ENCODE measurements at regions not wholly inside any gene's neighbourhood (a gene's known extent, or its start where the extent isn't known, plus 50 kb on each side); places are given as distances from the start of the nearest gene placed in this dataset.

DNA sequence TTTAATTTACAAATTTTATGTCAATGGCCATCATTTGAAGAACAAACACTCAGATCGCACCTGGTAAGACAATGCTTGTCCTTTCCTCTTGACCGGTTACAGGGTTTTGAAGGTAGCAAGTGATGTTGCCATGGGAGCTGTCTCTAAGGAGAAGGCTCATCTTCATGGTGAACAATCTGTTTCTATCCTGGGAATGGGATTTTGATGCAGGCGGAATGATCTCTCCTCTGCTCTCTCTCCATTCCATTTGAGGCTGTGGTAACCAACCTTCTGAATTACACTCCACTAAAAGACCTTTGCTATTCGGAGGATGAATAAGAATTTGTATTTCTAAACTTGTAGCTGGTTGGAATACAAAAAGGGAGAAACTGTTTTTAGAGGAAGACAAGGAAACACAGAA is 57.9 kb upstream of the SLC5A9 start:
- TF ChIP-seq, protein P1, sequence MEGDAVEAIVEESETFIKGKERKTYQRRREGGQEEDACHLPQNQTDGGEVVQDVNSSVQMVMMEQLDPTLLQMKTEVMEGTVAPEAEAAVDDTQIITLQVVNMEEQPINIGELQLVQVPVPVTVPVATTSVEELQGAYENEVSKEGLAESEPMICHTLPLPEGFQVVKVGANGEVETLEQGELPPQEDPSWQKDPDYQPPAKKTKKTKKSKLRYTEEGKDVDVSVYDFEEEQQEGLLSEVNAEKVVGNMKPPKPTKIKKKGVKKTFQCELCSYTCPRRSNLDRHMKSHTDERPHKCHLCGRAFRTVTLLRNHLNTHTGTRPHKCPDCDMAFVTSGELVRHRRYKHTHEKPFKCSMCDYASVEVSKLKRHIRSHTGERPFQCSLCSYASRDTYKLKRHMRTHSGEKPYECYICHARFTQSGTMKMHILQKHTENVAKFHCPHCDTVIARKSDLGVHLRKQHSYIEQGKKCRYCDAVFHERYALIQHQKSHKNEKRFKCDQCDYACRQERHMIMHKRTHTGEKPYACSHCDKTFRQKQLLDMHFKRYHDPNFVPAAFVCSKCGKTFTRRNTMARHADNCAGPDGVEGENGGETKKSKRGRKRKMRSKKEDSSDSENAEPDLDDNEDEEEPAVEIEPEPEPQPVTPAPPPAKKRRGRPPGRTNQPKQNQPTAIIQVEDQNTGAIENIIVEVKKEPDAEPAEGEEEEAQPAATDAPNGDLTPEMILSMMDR (IDR thresholded peaks at IDR 0.05; ENCODE audit: low read depth, low read length): no peak
- no peak for DNase-seq (ENCODE audit: low read depth, low spot score)
- Histone ChIP-seq H3K27me3 (ENCODE audit: control insufficient read depth, insufficient read depth, low read length) (no peaks in the 10 kb centered on the region), H3K9me3 (ENCODE audit: control insufficient read depth, insufficient read depth, low read length) (no peaks in the 10 kb centered on the region), H3K4me3 (ENCODE audit: low read depth, low read length) (no peak overlapping the region), H3K27ac (ENCODE audit: low read depth, low read length) (no peak overlapping the region)
- POLR2A ChIA-PET: no interaction called here
- CTCF ChIA-PET: no interaction called here

DNA sequence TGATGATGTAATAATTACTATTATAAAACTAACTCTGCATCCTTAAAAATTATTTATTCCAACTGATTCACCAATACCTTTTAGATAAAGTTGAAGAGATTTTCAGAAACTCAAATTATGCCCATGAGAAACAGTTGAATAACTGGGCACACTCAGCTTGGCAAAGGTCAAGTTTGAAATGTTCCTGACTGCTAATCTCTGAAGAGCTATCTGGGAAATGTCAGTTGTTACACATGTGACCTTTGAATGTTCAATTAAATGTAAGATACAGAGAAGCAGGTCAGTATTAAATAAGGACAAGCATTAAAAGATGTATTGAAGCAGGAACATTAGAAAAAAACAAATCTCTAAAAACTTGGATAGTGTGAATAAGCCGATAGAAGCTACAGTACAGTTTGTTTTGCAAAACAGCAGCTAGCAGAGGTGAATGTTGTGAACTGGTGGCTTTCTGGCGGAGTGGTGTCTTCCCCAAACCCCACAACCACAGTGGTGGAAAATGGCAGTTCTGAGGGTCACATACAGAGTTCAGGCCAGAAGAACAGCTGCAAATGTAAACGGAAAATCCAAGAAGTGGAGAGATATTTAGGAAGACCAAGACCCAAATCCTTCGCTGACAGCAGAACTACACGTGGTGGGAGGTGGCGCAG is 61.9 kb upstream of the SLC5A9 start:
- Histone ChIP-seq H3K27ac (ENCODE audit: low read depth, low read length) (no peak overlapping the region), H3K27me3 (ENCODE audit: control insufficient read depth, insufficient read depth, low read length) (no peaks in the 10 kb centered on the region), H3K9me3 (ENCODE audit: control insufficient read depth, insufficient read depth, low read length) (no peaks in the 10 kb centered on the region), H3K4me3 (ENCODE audit: low read depth, low read length) (no peak overlapping the region)
- no peak for DNase-seq (ENCODE audit: low read depth, low spot score)
- TF ChIP-seq, protein P1 (IDR thresholded peaks at IDR 0.05; ENCODE audit: low read depth, low read length): no peak
- ChIA-PET POLR2A (no interaction called here), CTCF (no interaction called here)

DNA sequence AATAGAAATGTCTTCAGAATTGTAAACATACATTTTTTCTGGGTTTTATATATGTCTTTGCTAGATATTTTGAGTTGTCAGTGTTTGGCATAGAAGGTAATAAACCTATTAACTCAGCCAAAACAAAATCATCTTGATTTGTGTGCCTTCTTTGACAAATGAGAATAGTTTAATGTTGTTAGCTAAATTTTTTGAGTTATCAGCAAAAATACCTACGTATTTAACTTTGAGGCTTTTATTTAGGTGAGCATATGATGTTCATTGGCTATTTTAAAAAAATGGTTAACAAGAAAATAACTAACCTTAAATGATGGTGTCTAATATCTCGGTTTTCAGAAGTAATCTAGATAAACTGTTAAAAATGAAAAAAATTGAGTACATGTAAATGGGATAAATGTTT is 83.2 kb upstream of the SLC5A9 start:
- POLR2A ChIA-PET: no interaction called here
- H3K27ac ChIP-seq (ENCODE audit: low read depth, low read length): no peak overlapping the region
- no peak overlapping the region for H3K4me3 ChIP-seq (ENCODE audit: low read depth, low read length)
- H3K27me3 ChIP-seq (ENCODE audit: control insufficient read depth, insufficient read depth, low read length): no peaks in the 10 kb centered on the region
- no peak for DNase-seq (ENCODE audit: low read depth, low spot score)
- CTCF ChIA-PET: no interaction called here
- no peaks in the 10 kb centered on the region for H3K9me3 ChIP-seq (ENCODE audit: control insufficient read depth, insufficient read depth, low read length)
- TF ChIP-seq, protein P1 (IDR thresholded peaks at IDR 0.05; ENCODE audit: low read depth, low read length): no peak

DNA sequence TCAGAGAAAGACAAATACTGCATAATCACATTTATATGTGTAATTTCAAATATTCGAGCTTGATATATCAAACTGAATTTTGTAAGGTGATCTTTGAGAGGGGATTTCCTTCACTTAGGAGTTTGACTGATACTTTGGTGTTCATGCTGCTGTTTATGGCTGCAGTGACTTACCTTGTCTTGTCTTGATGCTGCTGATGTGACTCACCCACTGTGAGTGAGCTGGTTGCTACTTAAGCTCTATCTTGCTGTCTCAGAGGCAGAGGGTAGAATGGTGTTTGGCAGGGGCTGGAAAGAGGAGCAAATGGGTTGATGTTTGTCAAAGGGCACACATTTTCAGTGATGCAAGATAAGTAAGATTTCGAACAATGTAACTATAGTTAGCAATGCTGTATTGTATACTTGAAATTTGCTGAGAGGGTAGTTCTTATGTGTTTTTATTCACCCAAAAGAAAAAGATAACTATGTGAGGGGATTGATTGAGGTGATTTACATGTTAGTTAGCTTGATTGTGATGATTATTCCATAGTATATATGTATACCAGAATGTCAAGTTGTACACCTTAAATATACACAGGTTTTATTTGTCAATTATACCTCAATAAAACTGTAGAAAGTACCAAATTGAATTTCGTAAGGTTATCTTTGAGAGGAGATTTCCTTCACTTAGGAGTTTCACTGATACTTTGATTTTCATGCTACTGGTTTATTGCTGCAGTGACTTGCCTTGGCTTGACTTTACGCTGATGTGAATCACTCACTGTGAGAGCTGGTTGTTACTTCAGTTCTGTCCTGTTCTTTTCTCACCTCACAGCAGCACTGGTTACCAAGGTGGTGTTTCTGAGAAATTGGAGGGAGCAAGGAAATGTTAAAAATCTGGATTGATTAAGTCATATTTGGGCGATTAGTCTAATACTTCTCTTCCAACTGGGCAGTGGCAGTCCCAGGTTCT is 94.5 kb upstream of the SLC5A9 start:
- ChIA-PET CTCF (no interaction called here), POLR2A (no interaction called here)
- Histone ChIP-seq H3K27me3 (ENCODE audit: control insufficient read depth, insufficient read depth, low read length) (no peaks in the 10 kb centered on the region), H3K27ac (ENCODE audit: low read depth, low read length) (no peak overlapping the region), H3K9me3 (ENCODE audit: control insufficient read depth, insufficient read depth, low read length) (no peaks in the 10 kb centered on the region), H3K4me3 (ENCODE audit: low read depth, low read length) (no peak overlapping the region)
- TF ChIP-seq, protein P1 (IDR thresholded peaks at IDR 0.05; ENCODE audit: low read depth, low read length): no peak
- DNase-seq (ENCODE audit: low read depth, low spot score): no peak

DNA sequence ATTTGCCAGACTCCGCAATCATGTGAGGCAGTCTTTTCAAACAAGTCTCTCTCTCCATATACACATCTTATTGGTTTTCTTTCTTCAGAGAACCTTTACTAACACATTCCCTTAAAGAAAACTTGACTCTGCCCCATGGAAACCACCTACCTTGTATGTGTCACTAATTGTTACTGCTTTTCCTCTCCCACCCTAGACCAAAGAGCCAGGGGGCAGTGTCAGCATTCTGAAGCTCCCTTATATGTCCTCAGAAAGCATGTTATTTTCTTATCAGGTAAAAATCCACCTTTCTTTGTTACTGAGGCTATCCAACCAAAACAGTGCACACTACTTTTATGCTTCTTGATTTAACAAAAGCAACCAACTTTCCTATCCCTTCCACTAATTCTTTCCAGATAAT is 98.9 kb upstream of the SLC5A9 start:
- TF ChIP-seq, protein P1 (IDR thresholded peaks at IDR 0.05; ENCODE audit: low read depth, low read length): no peak
- no peak for DNase-seq (ENCODE audit: low read depth, low spot score)
- no peaks in the 10 kb centered on the region for H3K9me3 ChIP-seq (ENCODE audit: control insufficient read depth, insufficient read depth, low read length)
- H3K27me3 ChIP-seq (ENCODE audit: control insufficient read depth, insufficient read depth, low read length): no peaks in the 10 kb centered on the region
- H3K4me3 ChIP-seq (ENCODE audit: low read depth, low read length): no peak overlapping the region
- no peak overlapping the region for H3K27ac ChIP-seq (ENCODE audit: low read depth, low read length)
- CTCF ChIA-PET: no interaction called here
- POLR2A ChIA-PET: no interaction called here

Data from AG04450 (cell line).